Gastroesophageal sphincter (tissue), 3 donors: ENCODE measurements at regions not wholly inside any gene's neighbourhood (a gene's known extent, or its start where the extent isn't known, plus 50 kb on each side); places are given as distances from the start of the nearest gene placed in this dataset.

Experiments
- POLR2AphosphoS5 ChIP-seq: sonication (generic); formaldehyde crosslinking; IDR thresholded peaks from one replicate; pipeline ENCODE4 v1.6.1; 2017; ENCODE audit warnings: antibody characterized with exemption
- TF ChIP-seq, protein P1 (sequence below), 4 experiments: fragments of 200-600 bp in 2 of 4; fragments of 450-650 bp in 2 of 4; sonication (generic) in 1 of 4; IDR thresholded peaks; one replicate each; pipeline ENCODE4 v1.5.1; 2017 to 2019; ENCODE audit warnings: antibody characterized with exemption in 4 of 4, mild to moderate bottlenecking in 2 of 4, moderate library complexity in 2 of 4

DNA sequence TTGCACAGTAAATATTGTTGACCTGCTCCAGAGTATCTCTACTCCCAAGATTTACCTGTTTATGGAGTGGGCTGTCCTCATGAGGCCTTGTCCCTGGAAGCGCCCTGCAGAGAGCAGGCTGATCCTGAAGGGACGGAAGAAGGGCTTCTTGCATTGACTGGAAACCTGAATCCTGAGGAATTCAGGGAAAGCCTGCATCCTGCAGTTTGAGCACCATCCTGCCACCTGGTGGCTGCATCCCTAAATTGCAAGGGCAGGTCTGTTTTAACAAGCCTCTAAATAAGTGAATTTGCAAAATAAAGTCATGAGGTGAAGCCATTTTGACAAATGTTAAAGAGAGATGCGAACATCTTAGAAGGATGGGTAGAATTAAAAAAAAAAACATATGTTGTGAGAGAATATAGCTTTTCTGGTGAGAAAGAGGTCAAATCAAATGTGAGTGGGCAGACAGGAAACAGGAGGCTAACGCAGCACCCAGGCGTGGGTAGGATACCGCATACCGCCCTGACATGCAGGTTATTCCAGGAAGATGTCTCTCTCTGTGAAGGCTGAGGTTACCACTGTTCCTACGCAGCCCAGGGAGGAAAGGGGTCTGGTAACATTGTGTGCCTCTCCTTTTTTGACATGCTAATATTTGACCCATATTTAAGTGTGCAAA is 754.9 kb downstream of the RNF144A start:
- no peak for TF ChIP-seq POLR2AphosphoS5
- TF ChIP-seq, protein P1, sequence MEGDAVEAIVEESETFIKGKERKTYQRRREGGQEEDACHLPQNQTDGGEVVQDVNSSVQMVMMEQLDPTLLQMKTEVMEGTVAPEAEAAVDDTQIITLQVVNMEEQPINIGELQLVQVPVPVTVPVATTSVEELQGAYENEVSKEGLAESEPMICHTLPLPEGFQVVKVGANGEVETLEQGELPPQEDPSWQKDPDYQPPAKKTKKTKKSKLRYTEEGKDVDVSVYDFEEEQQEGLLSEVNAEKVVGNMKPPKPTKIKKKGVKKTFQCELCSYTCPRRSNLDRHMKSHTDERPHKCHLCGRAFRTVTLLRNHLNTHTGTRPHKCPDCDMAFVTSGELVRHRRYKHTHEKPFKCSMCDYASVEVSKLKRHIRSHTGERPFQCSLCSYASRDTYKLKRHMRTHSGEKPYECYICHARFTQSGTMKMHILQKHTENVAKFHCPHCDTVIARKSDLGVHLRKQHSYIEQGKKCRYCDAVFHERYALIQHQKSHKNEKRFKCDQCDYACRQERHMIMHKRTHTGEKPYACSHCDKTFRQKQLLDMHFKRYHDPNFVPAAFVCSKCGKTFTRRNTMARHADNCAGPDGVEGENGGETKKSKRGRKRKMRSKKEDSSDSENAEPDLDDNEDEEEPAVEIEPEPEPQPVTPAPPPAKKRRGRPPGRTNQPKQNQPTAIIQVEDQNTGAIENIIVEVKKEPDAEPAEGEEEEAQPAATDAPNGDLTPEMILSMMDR (IDR thresholded peaks at IDR 0.05), result peak in 3 of 4 experiments; percentile 14 to 35 (median 22)
